Breast epithelium (tissue), 3 donors: ENCODE measurements at regions not wholly inside any gene's neighbourhood (a gene's known extent, or its start where the extent isn't known, plus 50 kb on each side); places are given as distances from the start of the nearest gene placed in this dataset.

ENCODE experiments used
- POLR2A ChIP-seq: fragments of 450-650 bp; IDR thresholded peaks from one replicate; pipeline ENCODE4 v1.6.1; 2016; ENCODE audit warnings: antibody characterized with exemption, mild to moderate bottlenecking, moderate library complexity
- TF ChIP-seq, protein P1 (sequence below), 3 donors: fragments of 450-650 bp; IDR thresholded peaks; one replicate each; pipeline ENCODE4 v1.5.1; 2016 to 2017; ENCODE audit warnings: antibody characterized with exemption in 3 of 3, mild to moderate bottlenecking in 3 of 3, moderate library complexity in 3 of 3

DNA sequence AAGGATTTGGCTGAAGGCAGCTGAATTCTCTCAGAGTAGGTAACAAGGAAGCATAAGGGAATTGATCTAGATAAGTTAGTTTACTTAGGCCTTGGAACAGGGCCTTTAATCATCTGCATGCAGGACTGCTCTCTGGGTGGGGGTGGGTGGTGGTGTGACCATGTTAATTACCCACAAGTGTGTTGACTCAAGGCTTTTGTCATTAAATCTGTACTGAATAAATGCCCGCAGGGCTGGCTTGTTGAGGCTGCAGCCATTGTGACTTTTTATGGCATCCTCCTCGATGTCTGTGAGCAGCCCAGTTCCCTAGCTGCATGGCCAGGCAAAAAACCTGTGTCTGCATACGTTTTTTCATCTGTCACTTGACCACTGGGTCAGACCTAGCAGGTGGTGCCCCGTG lies 63.5 kb upstream of the ASCC3 start:
- TF ChIP-seq, protein P1, sequence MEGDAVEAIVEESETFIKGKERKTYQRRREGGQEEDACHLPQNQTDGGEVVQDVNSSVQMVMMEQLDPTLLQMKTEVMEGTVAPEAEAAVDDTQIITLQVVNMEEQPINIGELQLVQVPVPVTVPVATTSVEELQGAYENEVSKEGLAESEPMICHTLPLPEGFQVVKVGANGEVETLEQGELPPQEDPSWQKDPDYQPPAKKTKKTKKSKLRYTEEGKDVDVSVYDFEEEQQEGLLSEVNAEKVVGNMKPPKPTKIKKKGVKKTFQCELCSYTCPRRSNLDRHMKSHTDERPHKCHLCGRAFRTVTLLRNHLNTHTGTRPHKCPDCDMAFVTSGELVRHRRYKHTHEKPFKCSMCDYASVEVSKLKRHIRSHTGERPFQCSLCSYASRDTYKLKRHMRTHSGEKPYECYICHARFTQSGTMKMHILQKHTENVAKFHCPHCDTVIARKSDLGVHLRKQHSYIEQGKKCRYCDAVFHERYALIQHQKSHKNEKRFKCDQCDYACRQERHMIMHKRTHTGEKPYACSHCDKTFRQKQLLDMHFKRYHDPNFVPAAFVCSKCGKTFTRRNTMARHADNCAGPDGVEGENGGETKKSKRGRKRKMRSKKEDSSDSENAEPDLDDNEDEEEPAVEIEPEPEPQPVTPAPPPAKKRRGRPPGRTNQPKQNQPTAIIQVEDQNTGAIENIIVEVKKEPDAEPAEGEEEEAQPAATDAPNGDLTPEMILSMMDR (IDR thresholded peaks at IDR 0.05), result no peak
- TF ChIP-seq POLR2A, result no peak
